ENCODE measurements at regions not wholly inside any gene's neighbourhood (a gene's known extent, or its start where the extent isn't known, plus 50 kb on each side); places are given as distances from the start of the nearest gene placed in this dataset.

GRCh38 chr6:157764178-157765068, 58.6 kb upstream of the SNX9 start (continued):
- no peak for TF ChIP-seq E2F3 (CRISPR knock-in tag; IDR thresholded peaks at IDR 0.05)
- no peak for TF ChIP-seq ZNF79 (CRISPR knock-in tag; IDR thresholded peaks at IDR 0.05; ENCODE audit: low read depth)
- no peak for TF ChIP-seq SFPQ (IDR thresholded peaks at IDR 0.05; ENCODE audit: low read depth, low read length)
- no peak for TF ChIP-seq SRSF9 (IDR thresholded peaks at IDR 0.05; ENCODE audit: borderline replicate concordance, low read depth, low read length)
- no peak for TF ChIP-seq TARDBP (IDR thresholded peaks at IDR 0.05)
- TF ChIP-seq ZNF77 (CRISPR knock-in tag; IDR thresholded peaks at IDR 0.05): no peak
- TF ChIP-seq JUN (IDR thresholded peaks at IDR 0.05; ENCODE audit: borderline replicate concordance, low read depth, low read length): peak; percentile 95
- no peak for TF ChIP-seq JUN (CRISPR knock-in tag; IDR thresholded peaks at IDR 0.05; ENCODE audit: borderline replicate concordance)
- TF ChIP-seq MED1 (CRISPR knock-in tag; IDR thresholded peaks at IDR 0.05; ENCODE audit: borderline replicate concordance): no peak
- peak; percentile 70 for TF ChIP-seq REST (IDR thresholded peaks at IDR 0.05; ENCODE audit: borderline replicate concordance)
- TF ChIP-seq REST (CRISPR knock-in tag; IDR thresholded peaks at IDR 0.05; ENCODE audit: low read depth): no peak
- no peak for TF ChIP-seq RNF2 (IDR thresholded peaks at IDR 0.05)
- TF ChIP-seq SRSF3 (IDR thresholded peaks at IDR 0.05; ENCODE audit: insufficient read depth, low read length): no peak
- TF ChIP-seq ZNF239 (CRISPR knock-in tag; IDR thresholded peaks at IDR 0.05): no peak
- no peak for TF ChIP-seq PHF21A (IDR thresholded peaks at IDR 0.05; ENCODE audit: borderline replicate concordance, low read depth)
- TF ChIP-seq ZNF766 (CRISPR knock-in tag; conservative IDR thresholded peaks at IDR 0.05): no peak
- TF ChIP-seq THAP7 (CRISPR knock-in tag; IDR thresholded peaks at IDR 0.05): no peak
- TF ChIP-seq DLX4 (CRISPR knock-in tag; IDR thresholded peaks at IDR 0.05): no peak

Measured in K562 (cell line).